ENCODE measurements at regions not wholly inside any gene's neighbourhood (a gene's known extent, or its start where the extent isn't known, plus 50 kb on each side); places are given as distances from the start of the nearest gene placed in this dataset.

DNA sequence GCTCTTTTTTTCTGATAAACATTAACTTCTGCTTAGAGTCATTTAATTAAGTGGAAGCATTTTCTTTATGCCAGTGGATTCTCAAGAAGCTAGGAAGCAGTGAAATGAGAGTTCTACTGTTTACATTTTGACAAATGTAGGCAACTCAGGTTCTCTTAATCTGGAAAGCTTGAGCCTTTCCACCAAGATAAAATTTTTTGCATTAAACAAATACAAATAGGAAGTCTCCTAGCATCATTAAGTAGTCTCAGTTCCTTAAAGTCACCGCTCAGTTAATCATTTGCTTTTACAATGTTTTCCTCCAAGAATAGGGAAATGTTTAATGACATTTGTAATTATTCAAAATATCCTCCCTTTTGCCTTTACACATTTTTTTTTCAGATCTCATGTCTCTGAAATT, 290.4 kb upstream of the PDE4D start:
- Histone ChIP-seq H3K27me3 (ENCODE audit: control insufficient read depth in 1 of 2, insufficient read depth in 1 of 2, low read length in 2 of 2) (no peaks in the 10 kb centered on the region), H3K4me2 (ENCODE audit: low read length, poor library complexity, severe bottlenecking) (no peak overlapping the region), H3K9me3 (ENCODE audit: control insufficient read depth, low read length) (no peaks in the 10 kb centered on the region), H2AFZ (ENCODE audit: low read depth, low read length) (no peak overlapping the region), H3K4ac (ENCODE audit: low read depth in 1 of 2, low read length in 2 of 2) (no peak overlapping the region), H2BK12ac (ENCODE audit: low read length in 2 of 2) (no peak overlapping the region), H3K23ac (ENCODE audit: low read length in 2 of 2) (no peak overlapping the region), H2AK5ac (ENCODE audit: low read length, severe bottlenecking) (no peak overlapping the region), H3K27ac (ENCODE audit: low read length, poor library complexity, severe bottlenecking) (no peak overlapping the region), H4K91ac (ENCODE audit: low read length) (no peak overlapping the region), H3K79me1 (replicated peaks; ENCODE audit: low read length, poor library complexity, severe bottlenecking) (no peaks in the 10 kb centered on the region), H3K14ac (ENCODE audit: low read length in 2 of 2) (no peak overlapping the region), H3K4me1 (ENCODE audit: control insufficient read depth, insufficient read depth, low read depth, low read length) (no peaks in the 10 kb centered on the region), H2BK15ac (ENCODE audit: low read depth, poor library complexity, severe bottlenecking) (no peak overlapping the region), H2BK120ac (ENCODE audit: low read depth, low read length) (no peak overlapping the region), H3K4me3 (ENCODE audit: insufficient read depth in 1 of 2, low read depth in 1 of 2, low read length in 2 of 2) (no peak overlapping the region), H4K8ac (ENCODE audit: low read length) (no peak overlapping the region), H2BK5ac (ENCODE audit: low read depth, low read length, poor library complexity, severe bottlenecking) (no peak overlapping the region), H3K18ac (ENCODE audit: low read depth in 1 of 2, low read length in 2 of 2) (no peak overlapping the region), H3K36me3 (ENCODE audit: control insufficient read depth in 1 of 2, insufficient read depth in 2 of 2, low read depth in 1 of 2, low read length in 2 of 2) (no peaks in the 10 kb centered on the region), H3K9ac (ENCODE audit: low read length) (no peak overlapping the region)
- no CpG with 5 or more reads among the region's 1 CpG for WGBS
- DNase-seq: no peak

DNA sequence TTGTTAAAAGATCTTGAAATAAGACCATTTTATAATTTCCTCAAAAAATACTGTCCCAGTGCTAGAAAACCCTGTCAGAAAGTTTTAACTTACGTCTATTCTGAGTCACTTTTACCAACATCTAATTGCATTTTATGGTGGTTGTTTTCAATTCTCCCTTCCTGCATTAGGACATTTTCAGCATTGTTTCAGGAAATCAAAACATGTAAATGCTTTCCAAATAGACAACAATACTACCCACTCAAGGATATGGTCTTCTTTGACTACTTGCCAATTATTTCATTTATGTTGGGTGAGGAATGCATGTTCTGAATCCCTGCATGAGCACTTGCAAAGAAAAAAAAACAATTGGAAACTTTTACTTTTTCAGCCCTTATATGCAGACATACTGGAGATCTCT, 284.6 kb upstream of the PDE4D start:
- WGBS: 73% methylated on average over 1 of the region's 1 CpG
- no peaks in the 10 kb centered on the region for H3K27me3 ChIP-seq (ENCODE audit: control insufficient read depth in 1 of 2, insufficient read depth in 1 of 2, low read length in 2 of 2)
- H3K9me3 ChIP-seq (ENCODE audit: control insufficient read depth, low read length): peaks cover 7% of the 10 kb centered on the region
- H3K9ac ChIP-seq (ENCODE audit: low read length): no peak overlapping the region
- no peak overlapping the region for H2AFZ ChIP-seq (ENCODE audit: low read depth, low read length)
- H4K91ac ChIP-seq (ENCODE audit: low read length): no peak overlapping the region
- H3K14ac ChIP-seq (ENCODE audit: low read length in 2 of 2): no peak overlapping the region
- no peaks in the 10 kb centered on the region for H3K36me3 ChIP-seq (ENCODE audit: control insufficient read depth in 1 of 2, insufficient read depth in 2 of 2, low read depth in 1 of 2, low read length in 2 of 2)
- H4K8ac ChIP-seq (ENCODE audit: low read length): no peak overlapping the region
- no peak overlapping the region for H2BK5ac ChIP-seq (ENCODE audit: low read depth, low read length, poor library complexity, severe bottlenecking)
- no peak overlapping the region for H3K27ac ChIP-seq (ENCODE audit: low read length, poor library complexity, severe bottlenecking)
- H3K23ac ChIP-seq (ENCODE audit: low read length in 2 of 2): no peak overlapping the region
- H2BK15ac ChIP-seq (ENCODE audit: low read depth, poor library complexity, severe bottlenecking): no peak overlapping the region
- H3K4ac ChIP-seq (ENCODE audit: low read depth in 1 of 2, low read length in 2 of 2): no peak overlapping the region
- no peak overlapping the region for H2BK120ac ChIP-seq (ENCODE audit: low read depth, low read length)
- no peak overlapping the region for H2AK5ac ChIP-seq (ENCODE audit: low read length, severe bottlenecking)
- peak; percentile 5 for DNase-seq
- H3K18ac ChIP-seq (ENCODE audit: low read depth in 1 of 2, low read length in 2 of 2): no peak overlapping the region
- no peak overlapping the region for H3K4me3 ChIP-seq (ENCODE audit: insufficient read depth in 1 of 2, low read depth in 1 of 2, low read length in 2 of 2)
- no peak overlapping the region for H2BK12ac ChIP-seq (ENCODE audit: low read length in 2 of 2)
- no peaks in the 10 kb centered on the region for H3K79me1 ChIP-seq (replicated peaks; ENCODE audit: low read length, poor library complexity, severe bottlenecking)
- no peaks in the 10 kb centered on the region for H3K4me1 ChIP-seq (ENCODE audit: control insufficient read depth, insufficient read depth, low read depth, low read length)
- no peak overlapping the region for H3K4me2 ChIP-seq (ENCODE audit: low read length, poor library complexity, severe bottlenecking)

DNA sequence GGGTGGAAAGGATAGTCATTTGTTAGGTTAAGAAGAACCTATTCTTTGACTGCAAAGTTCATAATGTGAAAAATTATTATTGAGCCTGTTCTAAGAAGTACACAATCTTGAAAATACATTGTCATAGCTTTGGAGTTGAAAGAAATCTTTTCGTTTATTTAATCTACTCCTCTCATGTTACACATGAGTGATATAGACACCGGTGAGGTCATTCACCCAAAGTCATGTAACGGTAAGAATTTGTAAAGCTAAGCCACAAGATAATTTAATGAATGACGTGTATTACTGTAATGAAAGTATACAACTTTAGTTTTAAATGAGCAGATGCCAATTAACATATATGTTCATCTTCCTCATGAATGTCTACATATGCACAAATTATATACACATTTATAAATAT, 284.1 kb upstream of the PDE4D start:
- Histone ChIP-seq H3K27me3 (ENCODE audit: control insufficient read depth in 1 of 2, insufficient read depth in 1 of 2, low read length in 2 of 2) (no peaks in the 10 kb centered on the region), H3K9me3 (ENCODE audit: control insufficient read depth, low read length) (peaks cover 7% of the 10 kb centered on the region), H3K23ac (ENCODE audit: low read length in 2 of 2) (no peak overlapping the region), H4K8ac (ENCODE audit: low read length) (no peak overlapping the region), H3K79me1 (replicated peaks; ENCODE audit: low read length, poor library complexity, severe bottlenecking) (no peaks in the 10 kb centered on the region), H4K91ac (ENCODE audit: low read length) (no peak overlapping the region), H3K4me1 (ENCODE audit: control insufficient read depth, insufficient read depth, low read depth, low read length) (no peaks in the 10 kb centered on the region), H3K4me2 (ENCODE audit: low read length, poor library complexity, severe bottlenecking) (no peak overlapping the region), H3K4ac (ENCODE audit: low read depth in 1 of 2, low read length in 2 of 2) (no peak overlapping the region), H2BK15ac (ENCODE audit: low read depth, poor library complexity, severe bottlenecking) (no peak overlapping the region), H2BK12ac (ENCODE audit: low read length in 2 of 2) (no peak overlapping the region), H3K4me3 (ENCODE audit: insufficient read depth in 1 of 2, low read depth in 1 of 2, low read length in 2 of 2) (no peak overlapping the region), H2BK5ac (ENCODE audit: low read depth, low read length, poor library complexity, severe bottlenecking) (no peak overlapping the region), H3K14ac (ENCODE audit: low read length in 2 of 2) (no peak overlapping the region), H3K18ac (ENCODE audit: low read depth in 1 of 2, low read length in 2 of 2) (no peak overlapping the region), H2AK5ac (ENCODE audit: low read length, severe bottlenecking) (no peak overlapping the region), H3K9ac (ENCODE audit: low read length) (no peak overlapping the region), H2BK120ac (ENCODE audit: low read depth, low read length) (no peak overlapping the region), H3K27ac (ENCODE audit: low read length, poor library complexity, severe bottlenecking) (no peak overlapping the region), H2AFZ (ENCODE audit: low read depth, low read length) (no peak overlapping the region), H3K36me3 (ENCODE audit: control insufficient read depth in 1 of 2, insufficient read depth in 2 of 2, low read depth in 1 of 2, low read length in 2 of 2) (no peaks in the 10 kb centered on the region)
- WGBS: 72% methylated on average over 2 of the region's 4 CpGs
- peak; percentile 4 for DNase-seq

DNA sequence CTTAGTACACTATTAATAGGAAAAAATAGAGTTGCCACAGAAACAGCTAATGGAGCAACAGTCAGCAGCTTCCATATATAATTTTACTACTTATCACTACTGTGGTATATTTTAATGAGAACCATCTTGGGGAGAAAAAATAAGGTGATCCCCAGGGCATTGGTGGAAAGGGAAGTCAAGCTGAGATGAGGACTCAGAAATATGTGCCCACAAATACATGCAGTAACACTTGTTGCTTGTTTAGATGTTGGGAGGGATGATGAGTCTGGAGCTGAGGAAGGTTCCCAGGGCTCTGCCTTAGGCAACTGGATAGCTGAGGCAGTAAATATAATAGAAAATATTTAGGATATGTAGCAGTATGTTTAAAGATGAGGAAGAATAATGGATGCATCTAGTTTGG, 280.1 kb upstream of the PDE4D start:
- Histone ChIP-seq H3K18ac (ENCODE audit: low read depth in 1 of 2, low read length in 2 of 2) (no peak overlapping the region), H4K8ac (ENCODE audit: low read length) (no peak overlapping the region)
- no peak for DNase-seq

More for the DNA sequence above, 280.1 kb upstream of the PDE4D start:
- Histone ChIP-seq H3K23ac (ENCODE audit: low read length in 2 of 2) (no peak overlapping the region), H3K14ac (ENCODE audit: low read length in 2 of 2) (no peak overlapping the region), H3K36me3 (ENCODE audit: control insufficient read depth in 1 of 2, insufficient read depth in 2 of 2, low read depth in 1 of 2, low read length in 2 of 2) (no peaks in the 10 kb centered on the region), H2BK15ac (ENCODE audit: low read depth, poor library complexity, severe bottlenecking) (no peak overlapping the region), H3K4me1 (ENCODE audit: control insufficient read depth, insufficient read depth, low read depth, low read length) (no peaks in the 10 kb centered on the region), H3K4me3 (ENCODE audit: insufficient read depth in 1 of 2, low read depth in 1 of 2, low read length in 2 of 2) (no peak overlapping the region), H3K9me3 (ENCODE audit: control insufficient read depth, low read length) (peaks cover 7% of the 10 kb centered on the region), H3K4ac (ENCODE audit: low read depth in 1 of 2, low read length in 2 of 2) (no peak overlapping the region), H3K4me2 (ENCODE audit: low read length, poor library complexity, severe bottlenecking) (no peak overlapping the region), H2BK12ac (ENCODE audit: low read length in 2 of 2) (no peak overlapping the region), H2AFZ (ENCODE audit: low read depth, low read length) (no peak overlapping the region), H2AK5ac (ENCODE audit: low read length, severe bottlenecking) (no peak overlapping the region), H3K27me3 (ENCODE audit: control insufficient read depth in 1 of 2, insufficient read depth in 1 of 2, low read length in 2 of 2) (no peaks in the 10 kb centered on the region), H3K79me1 (replicated peaks; ENCODE audit: low read length, poor library complexity, severe bottlenecking) (no peaks in the 10 kb centered on the region), H3K9ac (ENCODE audit: low read length) (no peak overlapping the region), H4K91ac (ENCODE audit: low read length) (no peak overlapping the region), H3K27ac (ENCODE audit: low read length, poor library complexity, severe bottlenecking) (no peak overlapping the region), H2BK5ac (ENCODE audit: low read depth, low read length, poor library complexity, severe bottlenecking) (no peak overlapping the region), H2BK120ac (ENCODE audit: low read depth, low read length) (no peak overlapping the region)
